Activated CD8-positive, alpha-beta T cell treated with anti-CD3 and anti-CD28 coated beads, Interleukin-2, amount 10 ng/mL, durations not matched to agents 7 days and 5 days (primary cell): ENCODE measurements at regions not wholly inside any gene's neighbourhood (a gene's known extent, or its start where the extent isn't known, plus 50 kb on each side); places are given as distances from the start of the nearest gene placed in this dataset.

ENCODE experiments used
- ATAC-seq: fragments of 150-1000 bp; cut with Tn5 transposase; one replicate; pipeline ENCODE4 v1.10.0; 2021; ENCODE audit warnings: moderate library complexity
- CTCF ChIA-PET: fragments of 350-600 bp; sonication (Branson Sonifier 250); formaldehyde crosslinking; loops from one replicate; lab custom pipeline; 2021; ENCODE audit warnings: antibody characterized with exemption; lab: Charles Lee
- POLR2A ChIA-PET: fragments of 350-600 bp; sonication (Branson Sonifier 250); formaldehyde crosslinking; loops from one replicate; lab custom pipeline; 2021; ENCODE audit warnings: antibody characterized with exemption; lab: Charles Lee
- DNase-seq: peaks from one replicate; pipeline ENCODE4 v3.0.0-alpha.2; 2020
- H3K27ac Mint-ChIP-seq: one replicate; pipeline ENCODE4 v1.8.0; 2021; ENCODE audit warnings: mild to moderate bottlenecking, mixed read lengths
- H3K27me3 Mint-ChIP-seq: one replicate; pipeline ENCODE4 v1.8.0; 2021; ENCODE audit warnings: low read depth, mixed read lengths
- H3K36me3 Mint-ChIP-seq: one replicate; pipeline ENCODE4 v1.8.0; 2021; ENCODE audit warnings: low read depth, mixed read lengths
- H3K4me1 Mint-ChIP-seq: one replicate; pipeline ENCODE4 v1.8.0; 2021; ENCODE audit warnings: low read depth, mixed read lengths
- H3K4me3 Mint-ChIP-seq: one replicate; pipeline ENCODE4 v1.8.0; 2021; ENCODE audit warnings: mild to moderate bottlenecking, mixed read lengths
- H3K9me3 Mint-ChIP-seq: one replicate; pipeline ENCODE4 v1.8.0; 2022; ENCODE audit warnings: mixed read lengths; ENCODE audit not compliant: insufficient read depth

GRCh38 chr12:127435439-127435838, 831.5 kb upstream of the TMEM132C start:
- peaks cover 7% of the 10 kb centered on the region for H3K9me3 Mint-ChIP-seq
- POLR2A ChIA-PET = no interaction called here
- no peak for ATAC-seq
- H3K4me3 Mint-ChIP-seq = no peak overlapping the region
- H3K4me1 Mint-ChIP-seq = no peaks in the 10 kb centered on the region
- no peaks in the 10 kb centered on the region for H3K27me3 Mint-ChIP-seq
- CTCF ChIA-PET = no interaction called here
- DNase-seq = no peak
- no peaks in the 10 kb centered on the region for H3K36me3 Mint-ChIP-seq
- no peak overlapping the region for H3K27ac Mint-ChIP-seq

- H3K4me1 Mint-ChIP-seq = no peaks in the 10 kb centered on the region
- ATAC-seq (no peak), DNase-seq (no peak)
- no peak overlapping the region for H3K4me3 Mint-ChIP-seq
- CTCF ChIA-PET = no interaction called here
- no peak overlapping the region for H3K27ac Mint-ChIP-seq
- H3K27me3 Mint-ChIP-seq = no peaks in the 10 kb centered on the region
- POLR2A ChIA-PET = no interaction called here
- peaks cover 14% of the 10 kb centered on the region for H3K9me3 Mint-ChIP-seq
- no peaks in the 10 kb centered on the region for H3K36me3 Mint-ChIP-seq
Observed at GRCh38 chr12:127438512-127439244, 828.3 kb upstream of the TMEM132C start.

GRCh38 chr12:127445581-127446139, 821.3 kb upstream of the TMEM132C start:
- Mint-ChIP-seq H3K4me3 (no peak overlapping the region), H3K9me3 (peaks cover 5% of the 10 kb centered on the region), H3K4me1 (no peaks in the 10 kb centered on the region), H3K27ac (no peak overlapping the region), H3K36me3 (no peaks in the 10 kb centered on the region), H3K27me3 (no peaks in the 10 kb centered on the region)
- ATAC-seq (no peak), DNase-seq (no peak)
- ChIA-PET CTCF (no interaction called here), POLR2A (no interaction called here)

DNA sequence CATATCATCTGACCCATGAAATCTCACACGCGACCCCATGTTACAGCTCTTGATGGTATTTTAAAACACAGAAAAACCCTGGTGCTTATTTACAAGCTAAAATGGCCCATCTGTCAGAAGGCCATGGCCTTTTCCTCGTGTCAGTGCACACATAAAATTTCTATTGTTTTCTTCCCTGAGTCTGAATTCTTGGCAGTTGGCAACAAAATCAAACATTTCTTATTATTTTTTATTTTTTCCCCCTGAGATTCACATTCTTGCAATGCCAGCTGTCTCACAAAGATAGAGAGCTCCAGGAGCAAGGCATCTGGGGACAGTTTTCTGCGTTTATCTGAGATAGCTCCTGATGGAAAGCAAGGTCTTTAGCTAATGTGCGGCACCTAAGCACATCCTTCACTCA, 818.1 kb upstream of the TMEM132C start:
- Mint-ChIP-seq H3K27ac (no peak overlapping the region), H3K27me3 (no peaks in the 10 kb centered on the region), H3K9me3 (no peaks in the 10 kb centered on the region), H3K36me3 (no peaks in the 10 kb centered on the region), H3K4me3 (no peak overlapping the region), H3K4me1 (no peaks in the 10 kb centered on the region)
- no peak for DNase-seq
- no peak for ATAC-seq
- CTCF ChIA-PET = no interaction called here
- POLR2A ChIA-PET = no interaction called here

- H3K27ac Mint-ChIP-seq = no peak overlapping the region
- POLR2A ChIA-PET = no interaction called here
- H3K27me3 Mint-ChIP-seq = peaks cover 4% of the 10 kb centered on the region
- H3K9me3 Mint-ChIP-seq = no peaks in the 10 kb centered on the region
- ATAC-seq (no peak), DNase-seq (no peak)
- no peaks in the 10 kb centered on the region for H3K4me1 Mint-ChIP-seq
- no peak overlapping the region for H3K4me3 Mint-ChIP-seq
- no peaks in the 10 kb centered on the region for H3K36me3 Mint-ChIP-seq
- CTCF ChIA-PET = no interaction called here
Observed at GRCh38 chr12:127450826-127451225, 816.1 kb upstream of the TMEM132C start.

DNA sequence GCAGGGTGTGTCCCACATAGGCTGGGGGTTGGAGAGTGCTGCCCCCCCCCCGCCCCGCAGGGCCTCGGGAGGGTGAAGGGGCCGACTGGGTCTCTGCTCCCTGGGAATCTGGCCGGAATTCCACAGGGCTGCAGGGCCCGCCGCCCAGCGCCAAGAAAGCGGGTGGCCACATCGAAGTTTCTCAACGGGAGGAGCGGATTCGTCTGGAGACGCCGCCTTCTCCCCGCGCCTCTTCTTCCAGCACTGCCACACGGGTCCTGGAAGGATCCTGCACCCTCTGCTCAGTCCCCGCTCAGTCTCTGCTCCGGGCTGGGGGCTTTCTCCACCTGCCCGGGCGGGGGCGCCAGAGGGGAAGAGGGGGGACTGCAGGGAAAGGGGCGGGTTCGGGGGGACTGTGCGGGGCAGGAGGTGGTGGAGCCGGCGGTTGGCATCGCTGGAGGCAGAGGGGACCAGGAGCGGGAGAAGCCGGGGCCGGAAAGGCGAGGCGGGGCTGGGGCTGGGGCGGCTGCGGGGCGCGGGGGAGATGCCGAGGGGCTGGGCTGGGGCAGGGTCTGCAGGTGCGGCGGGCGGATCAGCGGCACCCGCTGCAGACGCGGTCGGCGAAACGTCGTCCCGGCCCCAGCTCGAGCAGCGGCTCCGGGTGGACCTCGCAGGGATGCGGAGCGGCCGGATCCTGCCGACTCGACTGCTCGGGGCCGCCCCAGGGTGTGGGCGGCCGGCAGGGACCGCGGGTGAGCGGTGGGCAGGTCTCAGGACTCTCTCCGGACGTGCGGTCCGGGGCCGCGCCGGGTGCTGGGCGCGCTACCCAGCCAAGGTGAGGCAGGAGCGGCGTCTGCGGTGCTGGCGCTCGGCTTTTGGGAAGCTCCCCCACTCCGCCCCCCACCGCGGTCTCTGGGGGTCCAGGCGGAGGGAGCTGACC, 811.4 kb upstream of the TMEM132C start:
- Mint-ChIP-seq H3K36me3 (no peaks in the 10 kb centered on the region), H3K9me3 (no peaks in the 10 kb centered on the region), H3K27ac (no peak overlapping the region), H3K27me3 (peaks cover 8% of the 10 kb centered on the region), H3K4me1 (no peaks in the 10 kb centered on the region), H3K4me3 (no peak overlapping the region)
- ChIA-PET CTCF (no interaction called here), POLR2A (no interaction called here)
- DNase-seq (no peak), ATAC-seq (no peak)

GRCh38 chr12:127457726-127458125, 809.2 kb upstream of the TMEM132C start:
- POLR2A ChIA-PET = no interaction called here
- no peak for ATAC-seq
- Mint-ChIP-seq H3K27ac (no peak overlapping the region), H3K27me3 (peaks cover 8% of the 10 kb centered on the region), H3K4me3 (no peak overlapping the region), H3K9me3 (no peaks in the 10 kb centered on the region), H3K36me3 (no peaks in the 10 kb centered on the region), H3K4me1 (no peaks in the 10 kb centered on the region)
- CTCF ChIA-PET = no interaction called here
- DNase-seq = no peak

DNA sequence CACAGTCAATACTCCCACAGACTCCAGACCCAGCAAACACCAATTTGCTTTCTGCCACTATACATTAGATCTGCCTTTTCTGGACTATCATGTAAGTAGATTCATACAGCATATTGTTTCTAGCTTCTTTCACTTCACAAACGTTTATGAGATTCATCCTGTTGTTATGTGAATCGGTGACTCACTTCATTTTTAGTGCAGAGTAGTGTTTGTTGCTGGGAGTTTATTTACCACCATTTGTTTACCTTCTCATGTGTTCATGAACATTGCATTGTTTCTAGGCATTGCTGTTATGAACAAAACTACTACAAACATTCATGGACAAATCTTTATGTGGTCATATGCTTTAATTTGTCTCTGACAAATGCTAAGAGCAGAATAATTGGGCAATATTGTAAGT, 807.8 kb upstream of the TMEM132C start:
- ChIA-PET POLR2A (no interaction called here), CTCF (no interaction called here)
- Mint-ChIP-seq H3K9me3 (no peaks in the 10 kb centered on the region), H3K4me1 (no peaks in the 10 kb centered on the region), H3K36me3 (no peaks in the 10 kb centered on the region), H3K27ac (no peak overlapping the region), H3K4me3 (no peak overlapping the region), H3K27me3 (peaks cover 8% of the 10 kb centered on the region)
- ATAC-seq = no peak
- DNase-seq = no peak

GRCh38 chr12:127459687-127460086, 807.3 kb upstream of the TMEM132C start:
- CTCF ChIA-PET = no interaction called here
- Mint-ChIP-seq H3K27ac (no peak overlapping the region), H3K36me3 (no peaks in the 10 kb centered on the region), H3K9me3 (no peaks in the 10 kb centered on the region), H3K27me3 (peaks cover 8% of the 10 kb centered on the region), H3K4me3 (no peak overlapping the region), H3K4me1 (no peaks in the 10 kb centered on the region)
- ATAC-seq (no peak), DNase-seq (no peak)
- POLR2A ChIA-PET = no interaction called here

GRCh38 chr12:127463237-127463636, 803.7 kb upstream of the TMEM132C start:
- ATAC-seq = no peak
- ChIA-PET POLR2A (no interaction called here), CTCF (no interaction called here)
- no peak for DNase-seq
- Mint-ChIP-seq H3K36me3 (no peaks in the 10 kb centered on the region), H3K27ac (no peak overlapping the region), H3K9me3 (no peaks in the 10 kb centered on the region), H3K4me3 (no peak overlapping the region), H3K27me3 (no peaks in the 10 kb centered on the region), H3K4me1 (no peaks in the 10 kb centered on the region)

DNA sequence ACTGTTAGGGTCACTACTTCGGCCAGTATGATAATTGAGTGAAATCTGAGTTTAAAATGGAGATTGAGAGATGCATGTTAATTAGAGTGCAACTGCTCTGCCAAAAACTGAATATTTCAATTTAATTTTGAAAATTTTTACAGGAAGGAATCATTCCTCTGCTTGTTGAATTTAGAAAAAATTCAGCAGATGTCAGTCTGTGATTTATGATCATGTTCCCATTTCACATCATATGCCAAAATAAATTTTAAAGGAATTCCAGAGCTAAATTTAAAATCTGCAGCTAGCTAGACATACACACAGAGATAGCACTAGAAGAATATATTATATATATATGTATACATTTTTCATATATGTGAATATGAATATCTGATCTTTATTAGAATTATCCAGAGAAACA, 797.6 kb upstream of the TMEM132C start:
- no peaks in the 10 kb centered on the region for H3K36me3 Mint-ChIP-seq
- H3K27ac Mint-ChIP-seq = no peak overlapping the region
- H3K4me3 Mint-ChIP-seq = no peak overlapping the region
- DNase-seq (no peak), ATAC-seq (no peak)
- no peaks in the 10 kb centered on the region for H3K9me3 Mint-ChIP-seq
- CTCF ChIA-PET = no interaction called here
- no peaks in the 10 kb centered on the region for H3K27me3 Mint-ChIP-seq
- POLR2A ChIA-PET = no interaction called here
- no peaks in the 10 kb centered on the region for H3K4me1 Mint-ChIP-seq

DNA sequence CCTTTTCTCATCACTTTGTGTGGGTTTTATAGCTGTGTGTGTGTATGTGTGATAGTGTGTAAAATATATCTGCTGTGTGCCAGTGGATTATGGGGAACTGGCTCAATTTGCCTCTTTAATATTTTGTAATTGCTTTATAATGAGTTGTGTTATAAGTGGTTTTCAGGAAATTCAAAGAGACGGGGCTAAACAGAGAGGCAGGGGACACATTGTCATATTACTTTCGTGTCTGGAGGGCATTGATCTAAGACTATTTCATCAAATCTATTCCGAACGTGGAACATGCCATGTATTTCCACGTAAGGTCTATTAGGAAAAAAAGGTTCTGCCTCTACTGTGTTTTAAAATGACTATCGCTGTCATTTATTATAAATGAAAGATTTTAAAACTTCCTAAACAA, 793.2 kb upstream of the TMEM132C start:
- CTCF ChIA-PET = no interaction called here
- no peaks in the 10 kb centered on the region for H3K27me3 Mint-ChIP-seq

More for the DNA sequence above, 793.2 kb upstream of the TMEM132C start:
- ATAC-seq (no peak), DNase-seq (no peak)
- POLR2A ChIA-PET = no interaction called here
- no peaks in the 10 kb centered on the region for H3K36me3 Mint-ChIP-seq
- no peaks in the 10 kb centered on the region for H3K9me3 Mint-ChIP-seq
- H3K4me3 Mint-ChIP-seq = no peak overlapping the region
- no peaks in the 10 kb centered on the region for H3K4me1 Mint-ChIP-seq
- no peak overlapping the region for H3K27ac Mint-ChIP-seq
